EH (cell line): ENCODE measurements at regions not wholly inside any gene's neighbourhood (a gene's known extent, or its start where the extent isn't known, plus 50 kb on each side); places are given as distances from the start of the nearest gene placed in this dataset.
"Not testable (repeated sequence)": the region's sequence is repeated elsewhere in the genome, so short reads cannot be mapped to it uniquely, and the experiment has no call there.

Experiments used
- DNase-seq: peaks from one replicate; pipeline ENCODE4 v3.0.0-alpha.2; 2015; ENCODE audit warnings: low read depth

DNA sequence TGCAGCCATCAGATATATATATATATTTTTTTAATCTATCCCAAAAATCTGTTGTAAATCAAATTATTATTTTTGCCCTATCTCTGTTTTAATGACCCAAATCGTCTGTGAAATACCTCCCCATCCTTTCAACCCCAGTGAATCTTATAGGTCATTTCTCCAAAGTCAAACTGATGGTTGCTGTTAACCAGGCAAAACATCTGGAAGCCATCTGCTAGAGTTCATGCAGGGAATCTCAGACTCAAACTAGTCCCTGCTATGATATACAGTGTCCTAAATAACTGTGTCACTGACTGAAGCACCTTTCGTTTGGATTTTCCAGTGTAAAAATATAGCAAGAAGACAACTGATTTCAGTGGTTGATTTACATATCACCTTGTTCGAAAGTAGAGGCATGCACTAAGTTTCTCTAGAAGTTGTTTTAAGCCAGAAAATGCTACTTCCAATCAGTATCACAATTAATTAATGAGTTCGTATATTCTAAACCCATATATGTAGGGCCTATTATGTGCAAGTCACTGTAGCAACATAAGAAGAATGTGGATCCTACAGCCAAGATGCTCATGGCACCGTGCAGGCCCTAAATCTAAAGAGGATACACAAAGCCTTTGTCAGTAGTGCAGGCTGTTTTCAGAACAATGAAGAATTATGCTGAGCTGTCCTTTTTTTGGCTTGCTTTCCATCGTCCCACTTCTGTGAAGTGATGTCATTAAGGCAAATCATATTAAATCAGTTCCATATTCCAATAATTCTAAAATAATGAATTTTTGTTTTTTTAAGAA, 566.0 kb downstream of the STK39 start:
- DNase-seq: no peak

GRCh38 chr2:167678158-167678557, 569.2 kb downstream of the STK39 start:
- DNase-seq: no peak

DNA sequence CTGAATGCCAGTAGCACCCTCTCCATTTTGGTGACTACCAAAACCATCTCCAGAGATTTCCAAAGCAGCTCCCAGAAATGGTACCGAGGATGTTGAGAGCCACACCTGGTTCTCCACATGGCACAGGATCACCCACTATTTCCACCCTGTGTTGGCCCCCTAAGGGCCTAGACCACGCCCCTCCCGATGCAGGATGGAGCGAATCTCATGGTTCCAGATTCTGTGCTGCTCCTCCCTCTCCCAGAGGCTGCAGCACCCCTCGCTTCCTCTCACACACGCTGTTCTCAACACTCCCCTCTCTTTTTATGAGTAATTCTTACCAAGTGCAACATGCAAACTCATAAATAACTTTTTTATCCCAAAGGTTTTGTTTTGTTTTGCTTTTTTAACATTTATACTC, 571.5 kb downstream of the STK39 start:
- no peak for DNase-seq

DNA sequence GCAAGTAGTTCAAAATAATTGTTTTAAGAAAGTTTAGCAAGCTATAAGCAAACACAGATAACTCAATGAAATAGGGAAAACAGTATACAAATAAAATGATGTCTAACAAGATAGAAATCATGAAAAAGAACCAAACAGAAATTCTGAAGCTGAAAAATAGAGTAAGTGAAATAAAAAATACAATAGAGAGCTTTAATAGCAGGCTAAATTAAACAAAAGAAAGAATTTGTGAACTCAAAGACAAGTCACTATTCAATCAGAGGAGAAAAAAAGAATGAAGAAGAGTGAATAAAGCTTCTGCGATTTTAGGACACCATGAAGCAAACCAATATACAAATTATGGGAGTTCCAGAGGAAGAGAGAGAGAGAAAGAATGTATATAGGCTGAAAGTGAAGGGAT, 576.8 kb downstream of the STK39 start:
- DNase-seq: no peak

DNA sequence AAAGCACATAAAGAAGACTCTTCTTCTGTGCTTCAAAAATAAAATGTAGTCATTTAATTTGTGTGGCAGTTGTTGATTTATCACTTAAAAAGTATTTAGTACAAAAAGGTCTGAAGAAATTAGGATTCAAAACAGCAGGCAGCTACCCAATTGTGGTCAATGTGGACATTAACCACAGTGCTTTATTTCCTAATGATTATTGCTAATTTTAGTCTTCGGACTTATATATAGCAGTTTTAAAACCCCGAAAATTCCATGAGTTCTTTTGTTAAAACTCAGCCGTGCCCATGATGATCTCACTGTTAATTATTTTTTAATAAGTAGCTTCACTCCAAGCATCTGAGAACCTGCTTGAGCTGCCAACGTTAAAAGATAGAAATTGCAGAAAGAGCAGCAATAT, 594.3 kb downstream of the STK39 start:
- no peak for DNase-seq

- no peak for DNase-seq
These were observed 595.0 kb downstream of the STK39 start for GRCh38 chr2:167652401-167652800.

DNA sequence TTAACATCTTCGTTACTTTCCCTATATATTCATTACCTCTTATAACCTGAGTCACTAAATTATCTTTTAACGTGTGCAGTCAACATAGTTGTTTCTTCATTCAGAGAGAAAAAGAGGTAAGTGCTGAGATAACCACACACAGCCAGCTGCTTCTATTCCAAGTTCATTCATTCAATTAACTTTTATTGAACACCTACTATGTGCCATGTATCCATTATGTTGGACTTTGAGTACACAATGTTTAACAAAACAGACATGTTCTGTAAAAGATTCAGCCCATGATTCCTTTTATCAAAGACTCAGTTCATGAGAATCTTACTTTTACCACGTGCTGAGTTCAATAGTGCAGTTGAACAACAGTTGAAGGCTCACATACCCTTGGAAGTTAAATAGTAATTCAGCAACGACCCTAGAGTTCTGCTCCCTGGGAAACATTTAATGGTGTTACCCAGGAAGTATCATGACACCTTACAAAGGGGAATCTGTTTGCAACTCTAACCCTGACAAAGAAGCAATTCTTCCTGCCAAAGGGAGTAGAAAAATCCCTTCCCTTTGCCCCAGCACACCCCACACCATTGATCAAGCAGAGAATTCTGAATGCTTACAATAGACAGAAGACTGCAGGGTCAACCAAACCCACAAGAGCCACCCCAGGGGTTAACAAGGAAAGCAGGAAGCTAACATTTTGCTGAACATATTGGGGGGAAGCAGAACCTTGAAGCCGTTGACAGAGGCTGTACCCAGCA, 595.8 kb downstream of the STK39 start:
- DNase-seq: no peak

DNA sequence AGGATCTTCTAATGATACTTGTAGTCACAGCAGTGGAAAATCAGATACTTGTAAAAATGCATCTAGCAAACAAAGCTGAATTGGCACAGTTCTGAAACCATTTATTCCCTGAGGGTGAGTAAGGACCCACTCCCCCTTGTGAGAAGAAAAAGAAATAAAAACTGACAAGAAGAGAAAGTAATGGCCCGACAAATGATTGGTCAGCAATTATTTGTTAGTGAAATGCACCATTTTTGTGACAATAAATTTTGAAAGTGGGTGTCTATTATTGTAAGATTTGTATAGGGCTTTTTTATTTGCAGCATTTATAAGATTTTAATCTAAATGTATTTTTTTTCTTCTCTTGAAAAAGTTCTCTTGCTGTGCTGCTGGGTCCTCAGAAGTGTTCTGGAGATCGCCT, 600.8 kb downstream of the STK39 start:
- no peak for DNase-seq

GRCh38 chr2:167640096-167640495, 607.3 kb downstream of the STK39 start:
- no peak for DNase-seq

GRCh38 chr2:167637741-167638140, 609.7 kb downstream of the STK39 start:
- DNase-seq: no peak

- DNase-seq: not testable (repeated sequence)
These were observed 615.1 kb downstream of the STK39 start for GRCh38 chr2:167632271-167632670.

GRCh38 chr2:167626961-167627360, 620.4 kb downstream of the STK39 start:
- DNase-seq: no peak

DNA sequence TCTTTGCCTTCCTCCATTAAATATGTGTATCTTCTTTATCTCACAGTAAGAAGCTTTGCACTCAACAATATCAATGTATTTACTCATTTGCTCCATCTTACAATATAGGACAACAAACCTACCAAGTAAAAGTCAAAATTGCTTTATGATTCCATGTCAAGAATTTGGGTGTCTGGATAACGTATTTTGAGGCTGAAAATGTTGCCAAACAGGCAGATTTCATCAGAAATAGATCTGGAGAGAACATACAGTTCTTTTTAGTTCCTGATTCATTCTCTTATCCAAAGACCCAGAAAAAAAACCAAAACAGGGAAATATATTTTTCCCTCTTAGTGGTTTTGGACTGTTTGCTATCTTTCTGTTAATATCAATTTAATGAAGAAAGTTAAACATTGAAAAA, 621.1 kb downstream of the STK39 start:
- DNase-seq: no peak

GRCh38 chr2:167616997-167617396, 630.4 kb downstream of the STK39 start:
- DNase-seq: no peak

- no peak for DNase-seq
These were observed 633.9 kb downstream of the STK39 start for GRCh38 chr2:167613471-167613870.

- DNase-seq: no peak
These were observed 638.9 kb downstream of the STK39 start for GRCh38 chr2:167608487-167608886.

DNA sequence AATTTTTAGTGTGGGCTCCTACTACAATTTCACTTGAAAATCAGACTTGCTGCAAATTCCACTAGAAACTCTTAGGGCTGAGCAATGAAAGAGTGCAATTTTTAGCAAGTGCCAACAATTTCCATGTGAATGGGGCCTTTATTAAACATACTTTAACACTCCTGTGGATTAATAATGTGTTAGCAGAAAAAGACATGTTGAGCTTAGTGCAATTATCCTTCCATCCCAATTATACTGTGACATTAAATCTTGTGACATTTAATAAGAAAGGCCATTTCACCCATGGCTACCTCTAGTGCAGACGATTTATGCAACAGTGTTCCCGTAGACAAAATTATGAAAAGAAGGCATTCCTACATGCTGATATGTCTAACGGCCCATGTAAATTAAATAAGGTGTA, 639.7 kb downstream of the STK39 start:
- no peak for DNase-seq

DNA sequence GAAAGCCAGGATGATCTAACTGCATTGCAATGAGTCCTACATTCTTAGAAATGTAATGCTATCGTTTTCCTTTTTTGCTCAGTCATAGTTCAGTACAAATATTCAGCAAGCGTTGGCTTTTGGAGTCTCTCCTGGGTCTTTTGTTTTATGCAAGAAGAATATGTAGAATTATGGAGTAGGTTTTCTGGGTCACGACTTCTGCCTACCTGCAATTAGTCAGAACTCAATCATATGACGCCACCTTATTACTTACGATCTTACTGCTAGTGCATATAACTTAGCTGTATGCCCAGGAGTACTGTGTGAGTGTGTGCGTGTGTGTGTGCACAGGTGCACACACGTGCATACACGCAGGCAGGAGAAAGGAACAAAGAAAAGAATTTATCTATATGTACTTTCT, 640.2 kb downstream of the STK39 start:
- DNase-seq: no peak

DNA sequence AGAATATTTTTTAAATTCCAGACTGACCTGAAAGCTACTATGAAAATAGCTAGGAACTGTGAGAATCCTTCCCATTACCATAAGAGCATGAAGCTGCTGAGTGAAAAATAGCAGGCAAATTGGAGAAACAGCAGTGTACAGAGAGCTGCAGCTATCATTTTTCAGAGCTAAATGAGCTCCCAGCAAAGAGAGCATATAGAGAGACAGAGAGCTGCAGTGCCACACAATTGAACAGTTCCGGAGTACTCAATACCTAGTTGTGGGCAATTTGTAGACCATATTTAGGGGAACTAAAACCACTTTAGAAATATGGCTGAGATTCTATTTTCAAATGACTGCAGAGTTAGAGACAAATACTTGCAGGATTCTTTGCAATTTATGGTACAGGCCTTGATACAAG, 645.3 kb downstream of the STK39 start:
- no peak for DNase-seq

DNA sequence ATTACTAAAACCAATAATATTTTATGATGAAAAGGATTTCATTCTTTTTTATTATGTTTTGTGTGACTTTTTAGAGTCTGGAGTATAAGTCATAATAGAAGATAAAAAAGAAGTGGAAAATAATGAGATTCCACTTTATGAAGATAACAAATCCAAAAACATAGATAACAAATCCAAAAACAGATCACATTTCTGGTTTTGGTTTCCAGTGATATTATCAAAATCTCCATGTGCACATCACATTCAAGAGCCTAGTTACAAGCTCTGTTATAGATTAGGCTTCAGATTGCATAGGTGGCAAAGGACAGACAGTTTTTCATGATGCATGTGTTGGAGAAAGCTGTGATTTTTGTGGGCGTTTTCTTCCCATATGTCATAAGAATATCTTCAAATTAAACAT, 648.2 kb downstream of the STK39 start:
- no peak for DNase-seq

- no peak for DNase-seq
These were observed 651.4 kb downstream of the STK39 start for GRCh38 chr2:167595839-167596471.

- DNase-seq: no peak
These were observed 652.4 kb downstream of the STK39 start for GRCh38 chr2:167595021-167595420.

- DNase-seq: no peak
These were observed 655.0 kb downstream of the STK39 start for GRCh38 chr2:167592441-167592840.
